ENCODE measurements at regions not wholly inside any gene's neighbourhood (a gene's known extent, or its start where the extent isn't known, plus 50 kb on each side); places are given as distances from the start of the nearest gene placed in this dataset.

DNA sequence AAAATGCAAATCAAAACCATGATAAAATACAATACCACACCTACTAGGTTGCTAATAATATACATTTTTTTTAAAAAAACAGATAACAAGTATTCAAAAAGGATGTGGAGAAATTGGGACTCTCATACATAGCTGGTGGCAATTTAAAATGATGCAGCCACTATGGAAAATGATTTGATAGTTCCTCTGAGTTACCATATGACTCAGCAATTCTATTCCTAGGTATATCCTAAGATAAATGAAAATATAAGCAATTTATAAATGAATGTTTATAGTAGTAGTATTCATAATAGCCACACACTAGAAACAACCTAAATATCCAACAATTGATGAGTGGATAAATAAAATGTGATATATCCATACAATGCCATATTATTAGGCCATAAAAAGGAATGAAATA is 210.2 kb downstream of the MREG start:
- Histone ChIP-seq H2AFZ (ENCODE audit: insufficient read depth, low read depth, low read length, poor library complexity, severe bottlenecking) (no peak overlapping the region), H3K9me3 (ENCODE audit: control extremely low read depth in 1 of 3, control insufficient read depth in 2 of 3, insufficient read depth in 1 of 3, low read length in 2 of 3) (no peaks in the 10 kb centered on the region), H4K20me1 (ENCODE audit: control insufficient read depth, insufficient read depth, low read length, poor library complexity, severe bottlenecking) (no peaks in the 10 kb centered on the region), H3K79me2 (ENCODE audit: control insufficient read depth, insufficient read depth, low read length) (no peaks in the 10 kb centered on the region), H3K4me1 (ENCODE audit: control insufficient read depth in 2 of 2, insufficient read depth in 2 of 2, low read length in 2 of 2) (no peaks in the 10 kb centered on the region), H3K9ac (ENCODE audit: low read length) (no peak overlapping the region), H3K27ac (ENCODE audit: low read length in 2 of 2) (no peak overlapping the region), H3K4me2 (replicated peaks; ENCODE audit: low read depth, low read length, poor library complexity, severe bottlenecking) (no peak overlapping the region), H3K27me3 (replicated peaks in 1 of 4; ENCODE audit: control extremely low read depth in 1 of 4, control insufficient read depth in 3 of 4, insufficient read depth in 4 of 4, low read length in 3 of 4) (peaks cover 0 to 5% (median 1%) of the 10 kb centered on the region in 4 experiments), H3K4me3 (ENCODE audit: control extremely low read depth in 1 of 5, extremely low read depth in 1 of 5, insufficient read depth in 1 of 5, low read depth in 2 of 5, low read length in 4 of 5) (no peak overlapping the region), H3K36me3 (replicated peaks in 1 of 2; ENCODE audit: control extremely low read depth in 1 of 2, control insufficient read depth in 1 of 2, extremely low read depth in 1 of 2, insufficient read depth in 2 of 2, low read length in 1 of 2) (no peaks in the 10 kb centered on the region)
- no peak for ATAC-seq (ENCODE audit: low read depth)
- peaks cover 2% of the 10 kb centered on the region for H3K9me3 Mint-ChIP-seq (ENCODE audit: insufficient read depth)
- no peak for TF ChIP-seq EZH2 (IDR thresholded peaks at IDR 0.05; ENCODE audit: borderline replicate concordance, insufficient read depth, low read depth, low read length, poor library complexity, severe bottlenecking)
- TF ChIP-seq, protein P1, sequence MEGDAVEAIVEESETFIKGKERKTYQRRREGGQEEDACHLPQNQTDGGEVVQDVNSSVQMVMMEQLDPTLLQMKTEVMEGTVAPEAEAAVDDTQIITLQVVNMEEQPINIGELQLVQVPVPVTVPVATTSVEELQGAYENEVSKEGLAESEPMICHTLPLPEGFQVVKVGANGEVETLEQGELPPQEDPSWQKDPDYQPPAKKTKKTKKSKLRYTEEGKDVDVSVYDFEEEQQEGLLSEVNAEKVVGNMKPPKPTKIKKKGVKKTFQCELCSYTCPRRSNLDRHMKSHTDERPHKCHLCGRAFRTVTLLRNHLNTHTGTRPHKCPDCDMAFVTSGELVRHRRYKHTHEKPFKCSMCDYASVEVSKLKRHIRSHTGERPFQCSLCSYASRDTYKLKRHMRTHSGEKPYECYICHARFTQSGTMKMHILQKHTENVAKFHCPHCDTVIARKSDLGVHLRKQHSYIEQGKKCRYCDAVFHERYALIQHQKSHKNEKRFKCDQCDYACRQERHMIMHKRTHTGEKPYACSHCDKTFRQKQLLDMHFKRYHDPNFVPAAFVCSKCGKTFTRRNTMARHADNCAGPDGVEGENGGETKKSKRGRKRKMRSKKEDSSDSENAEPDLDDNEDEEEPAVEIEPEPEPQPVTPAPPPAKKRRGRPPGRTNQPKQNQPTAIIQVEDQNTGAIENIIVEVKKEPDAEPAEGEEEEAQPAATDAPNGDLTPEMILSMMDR (IDR thresholded peaks at IDR 0.05): no peak
- ChIA-PET POLR2A (no interaction called here), CTCF (no interaction called here)
- no peak overlapping the region for H3K27ac Mint-ChIP-seq
- H3K27me3 Mint-ChIP-seq: peaks cover 33% of the 10 kb centered on the region
- no peak for DNase-seq
- no peak overlapping the region for H3K4me3 Mint-ChIP-seq
- intact Hi-C loops (cut with micrococcal nuclease): no loop called here
- no peaks in the 10 kb centered on the region for H3K4me1 Mint-ChIP-seq

DNA sequence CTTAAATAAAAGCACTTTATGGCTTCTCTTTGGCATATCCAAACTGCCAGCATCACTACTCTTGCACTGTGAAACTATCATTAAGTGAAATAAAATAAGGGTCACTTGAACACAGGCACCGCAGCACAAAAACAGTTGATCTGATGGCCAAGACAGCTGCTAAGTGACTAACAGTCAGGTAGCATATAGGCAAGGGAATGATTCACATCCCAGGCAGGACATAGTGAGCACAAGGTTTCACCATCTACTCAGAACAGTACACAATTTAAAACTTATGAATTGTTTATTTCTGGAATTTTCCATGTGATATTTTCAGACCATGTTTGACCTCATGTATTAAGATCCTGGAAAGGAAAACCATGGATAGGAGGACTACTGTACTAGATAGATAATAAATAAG is 214.2 kb downstream of the MREG start:
- no peak overlapping the region for H3K27ac ChIP-seq (ENCODE audit: low read length in 2 of 2)
- H3K79me2 ChIP-seq (ENCODE audit: control insufficient read depth, insufficient read depth, low read length): no peaks in the 10 kb centered on the region
- H3K9me3 Mint-ChIP-seq (ENCODE audit: insufficient read depth): peaks cover 2% of the 10 kb centered on the region
- H3K4me1 Mint-ChIP-seq: no peaks in the 10 kb centered on the region
- H3K4me1 ChIP-seq (ENCODE audit: control insufficient read depth in 2 of 2, insufficient read depth in 2 of 2, low read length in 2 of 2): no peaks in the 10 kb centered on the region
- H3K27me3 Mint-ChIP-seq: peaks cover 18% of the 10 kb centered on the region
- no peaks in the 10 kb centered on the region for H3K9me3 ChIP-seq (ENCODE audit: control extremely low read depth in 1 of 3, control insufficient read depth in 2 of 3, insufficient read depth in 1 of 3, low read length in 2 of 3)
- H4K20me1 ChIP-seq (ENCODE audit: control insufficient read depth, insufficient read depth, low read length, poor library complexity, severe bottlenecking): no peaks in the 10 kb centered on the region
- TF ChIP-seq EZH2 (IDR thresholded peaks at IDR 0.05; ENCODE audit: borderline replicate concordance, insufficient read depth, low read depth, low read length, poor library complexity, severe bottlenecking): no peak
- TF ChIP-seq, protein P1 (IDR thresholded peaks at IDR 0.05): no peak
- DNase-seq: no peak
- ChIA-PET CTCF (no interaction called here), POLR2A (no interaction called here)
- H3K27ac Mint-ChIP-seq: no peak overlapping the region
- H3K27me3 ChIP-seq (replicated peaks in 1 of 4; ENCODE audit: control extremely low read depth in 1 of 4, control insufficient read depth in 3 of 4, insufficient read depth in 4 of 4, low read length in 3 of 4): no peaks in the 10 kb centered on the region
- no peaks in the 10 kb centered on the region for H3K36me3 ChIP-seq (replicated peaks in 1 of 2; ENCODE audit: control extremely low read depth in 1 of 2, control insufficient read depth in 1 of 2, extremely low read depth in 1 of 2, insufficient read depth in 2 of 2, low read length in 1 of 2)
- no peak overlapping the region for H3K4me3 Mint-ChIP-seq
- no peak overlapping the region for H3K4me2 ChIP-seq (replicated peaks; ENCODE audit: low read depth, low read length, poor library complexity, severe bottlenecking)
- no peak overlapping the region for H3K9ac ChIP-seq (ENCODE audit: low read length)
- no peak overlapping the region for H3K4me3 ChIP-seq (ENCODE audit: control extremely low read depth in 1 of 5, extremely low read depth in 1 of 5, insufficient read depth in 1 of 5, low read depth in 2 of 5, low read length in 4 of 5)
- WGBS (ENCODE audit: insufficient coverage): no CpG with 5 or more reads among the region's 1 CpG
- no peak for ATAC-seq (ENCODE audit: low read depth)
- no peak overlapping the region for H2AFZ ChIP-seq (ENCODE audit: insufficient read depth, low read depth, low read length, poor library complexity, severe bottlenecking)
- intact Hi-C loops (cut with micrococcal nuclease): no loop called here
